ENCODE measurements at regions not wholly inside any gene's neighbourhood (a gene's known extent, or its start where the extent isn't known, plus 50 kb on each side); places are given as distances from the start of the nearest gene placed in this dataset.

GRCh38 chr4:138053641-138054301, 188.4 kb downstream of the SLC7A11 start:
- TF ChIP-seq CTCF (conservative IDR thresholded peaks at IDR 0.05), result no peak
- no peak overlapping the region for H3K27ac ChIP-seq

- H3K27ac ChIP-seq, result no peak overlapping the region
- TF ChIP-seq CTCF (conservative IDR thresholded peaks at IDR 0.05), result no peak
These were observed 189.1 kb downstream of the SLC7A11 start for GRCh38 chr4:138052806-138053632.

GRCh38 chr4:138051157-138051556, 191.0 kb downstream of the SLC7A11 start:
- H3K27ac ChIP-seq, result no peak overlapping the region
- no peak for TF ChIP-seq CTCF (conservative IDR thresholded peaks at IDR 0.05)

- no peak for TF ChIP-seq CTCF (conservative IDR thresholded peaks at IDR 0.05)
- no peak overlapping the region for H3K27ac ChIP-seq
These were observed 191.5 kb downstream of the SLC7A11 start for GRCh38 chr4:138050601-138051000.

- H3K27ac ChIP-seq, result no peak overlapping the region
- TF ChIP-seq CTCF (conservative IDR thresholded peaks at IDR 0.05), result no peak
These were observed 192.8 kb downstream of the SLC7A11 start for GRCh38 chr4:138049355-138049754.

GRCh38 chr4:138047290-138047689, 194.9 kb downstream of the SLC7A11 start:
- TF ChIP-seq CTCF (conservative IDR thresholded peaks at IDR 0.05), result no peak
- no peak overlapping the region for H3K27ac ChIP-seq

GRCh38 chr4:138045036-138045435, 197.1 kb downstream of the SLC7A11 start:
- no peak overlapping the region for H3K27ac ChIP-seq
- TF ChIP-seq CTCF (conservative IDR thresholded peaks at IDR 0.05), result no peak
